GM03348 (cell line): ENCODE measurements at regions not wholly inside any gene's neighbourhood (a gene's known extent, or its start where the extent isn't known, plus 50 kb on each side); places are given as distances from the start of the nearest gene placed in this dataset.

ENCODE experiments used
- DNase-seq: peaks from one replicate; pipeline ENCODE4 v3.0.0; 2012; ENCODE audit warnings: low spot score

DNA sequence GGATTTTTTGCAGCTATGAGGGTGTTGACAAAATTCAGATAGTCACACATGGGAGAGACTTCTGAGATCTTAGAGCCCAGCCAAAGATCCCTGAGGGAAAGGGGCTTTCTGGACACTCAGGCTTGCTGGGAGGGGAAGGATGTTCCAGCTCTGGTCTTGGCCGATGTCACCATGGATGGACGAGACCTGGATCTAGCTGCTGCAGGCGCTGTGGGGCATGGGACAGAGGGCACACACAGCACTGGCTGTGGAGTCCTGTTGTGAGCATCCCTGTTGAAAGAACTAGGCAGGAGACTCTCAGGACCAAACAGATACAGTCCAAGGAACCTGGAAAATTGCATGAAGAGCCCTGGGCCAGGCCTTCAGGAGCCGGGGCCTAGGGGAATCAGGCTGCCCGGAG lies 80.1 kb upstream of the SDK2 start:
- DNase-seq: no peak

DNA sequence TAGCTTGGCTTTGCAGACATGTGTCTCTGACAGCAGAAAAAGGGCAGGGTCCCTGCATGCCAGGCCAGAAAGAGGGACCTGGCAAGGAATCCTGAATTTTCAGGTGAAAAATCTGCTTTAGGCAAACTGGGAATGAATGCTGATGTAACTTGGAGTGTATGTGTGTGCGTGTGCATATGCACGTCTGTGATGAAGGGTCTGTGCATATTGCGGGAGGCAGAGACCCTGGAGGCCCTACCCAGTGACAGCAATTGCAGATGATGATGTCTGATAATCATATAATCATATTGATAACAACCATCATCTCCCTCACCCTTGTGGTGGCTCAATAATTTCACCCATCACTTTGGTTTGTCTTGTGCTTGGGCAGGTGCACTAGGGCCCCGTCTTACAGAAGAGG lies 80.7 kb upstream of the SDK2 start:
- DNase-seq: no peak

DNA sequence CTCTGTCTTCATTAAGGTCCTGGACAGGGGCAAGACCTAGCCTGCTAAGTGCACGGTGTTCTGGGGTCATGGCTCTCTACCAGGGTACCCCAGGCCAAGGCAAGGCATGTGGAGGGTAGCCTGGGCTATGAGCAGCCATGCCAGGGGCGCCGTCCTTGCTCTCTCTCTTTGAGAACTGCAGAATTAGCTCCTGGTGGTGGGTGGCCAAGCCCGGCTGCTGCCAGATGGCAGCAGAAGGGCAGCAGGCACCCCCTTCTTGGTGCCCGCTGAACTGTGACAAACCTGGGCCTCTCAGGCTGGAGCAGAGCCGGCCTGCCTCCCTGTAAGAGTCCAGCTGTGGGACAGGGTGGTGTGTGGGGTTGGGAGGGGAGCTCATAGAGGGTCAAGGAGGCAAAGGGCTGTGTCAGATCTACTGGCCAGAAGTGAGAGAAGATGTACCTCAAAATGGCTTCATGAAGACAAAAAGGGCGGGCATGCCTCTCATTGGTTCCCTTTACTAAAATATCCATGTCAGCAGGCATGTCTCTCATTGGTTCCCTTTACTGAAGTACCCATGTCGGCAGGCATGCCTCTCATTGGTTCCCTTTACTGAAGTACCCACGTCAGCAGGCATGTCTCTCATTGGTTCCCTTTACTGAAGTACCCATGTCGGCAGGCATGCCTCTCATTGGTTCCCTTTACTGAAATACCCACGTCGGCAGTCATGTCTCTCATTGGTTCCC lies 81.7 kb upstream of the SDK2 start:
- no peak for DNase-seq

- DNase-seq: no peak
Measured at GRCh38 chr17:73727941-73728340, 83.7 kb upstream of the SDK2 start.

- no peak for DNase-seq
Measured at GRCh38 chr17:73729101-73729500, 84.9 kb upstream of the SDK2 start.

DNA sequence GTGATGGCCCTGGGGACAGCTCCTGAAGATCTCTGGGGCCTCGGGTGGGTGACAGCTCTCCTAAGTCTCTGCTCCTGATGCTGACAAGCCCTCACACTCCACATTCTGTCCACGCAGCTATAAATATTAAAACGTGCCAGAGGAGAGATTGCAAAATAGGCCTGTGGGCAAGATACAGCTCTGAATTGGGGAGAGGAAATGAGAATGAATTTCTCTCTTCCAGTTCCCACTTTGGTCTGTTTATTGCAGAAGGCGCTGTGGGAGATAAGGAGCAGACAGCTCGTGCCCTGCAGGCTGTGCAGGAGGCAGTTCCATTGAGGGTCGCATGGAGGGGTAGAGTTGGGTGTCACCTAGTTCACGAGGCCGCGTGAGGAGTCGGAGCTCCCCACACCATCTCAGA lies 87.5 kb upstream of the SDK2 start:
- no peak for DNase-seq

GRCh38 chr17:73733517-73733916 lies 89.3 kb upstream of the SDK2 start:
- DNase-seq: no peak

GRCh38 chr17:73735245-73735644 lies 91.0 kb upstream of the SDK2 start:
- no peak for DNase-seq

- DNase-seq: no peak
Measured at GRCh38 chr17:73738751-73739575, 94.7 kb upstream of the SDK2 start.

GRCh38 chr17:73740370-73740769 lies 96.1 kb upstream of the SDK2 start:
- DNase-seq: no peak

GRCh38 chr17:73742948-73743381 lies 98.7 kb upstream of the SDK2 start:
- no peak for DNase-seq

DNA sequence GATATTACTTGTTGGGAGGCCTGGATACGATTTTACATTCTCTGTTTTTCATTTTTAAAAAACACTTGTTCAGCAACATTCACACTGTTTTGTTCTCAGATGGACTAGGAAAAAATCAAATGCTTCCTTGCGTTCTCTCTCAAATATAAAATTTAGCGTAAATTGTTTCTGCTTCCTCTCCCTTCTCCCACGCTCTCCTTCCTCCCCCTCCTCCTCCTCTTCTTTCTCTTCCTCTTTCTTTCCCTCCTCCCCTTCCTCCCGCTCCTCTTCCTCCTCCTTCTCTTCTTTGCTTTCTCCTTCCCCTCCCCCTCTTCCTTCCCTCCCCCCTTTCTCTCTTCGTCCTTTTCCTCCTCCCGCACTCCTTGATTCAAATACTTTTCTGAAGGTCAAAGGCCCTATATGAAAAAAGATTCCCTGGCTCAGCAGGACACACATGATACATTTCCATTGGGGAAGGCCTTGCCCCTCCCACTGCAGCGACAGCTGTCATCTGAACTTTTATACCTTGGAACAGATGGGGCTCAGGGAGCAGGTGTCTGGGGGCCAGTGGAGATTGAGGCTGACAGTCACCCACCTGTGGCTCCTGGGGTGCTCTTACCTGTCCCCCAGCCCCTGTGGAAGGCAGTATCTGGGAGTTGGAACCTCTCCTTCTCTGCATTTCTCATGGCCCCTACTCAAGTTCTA lies 99.4 kb upstream of the SDK2 start:
- DNase-seq: no peak

DNA sequence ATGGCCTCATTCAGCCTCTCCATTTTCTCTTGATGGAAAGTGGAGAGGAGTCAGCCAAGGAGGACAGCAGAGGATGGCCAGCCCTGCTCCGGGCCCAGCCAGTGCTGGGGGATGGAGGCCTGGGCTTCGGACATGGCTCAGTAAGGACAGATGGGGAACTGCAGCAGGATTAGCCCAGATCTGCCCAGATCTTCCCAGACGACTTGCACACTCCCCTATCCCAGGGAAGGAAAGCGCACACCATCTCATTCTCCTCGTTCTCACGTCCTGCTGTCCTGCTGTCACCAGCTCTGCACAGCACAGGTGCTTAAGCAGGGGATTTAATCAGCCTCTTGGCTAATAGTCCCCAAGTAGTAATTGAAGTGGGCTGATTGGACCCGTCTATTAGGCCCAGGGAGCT lies 100.2 kb upstream of the SDK2 start:
- DNase-seq: no peak

GRCh38 chr17:73746314-73747073 lies 102.2 kb upstream of the SDK2 start:
- no peak for DNase-seq

GRCh38 chr17:73747221-73748002 lies 103.2 kb upstream of the SDK2 start:
- no peak for DNase-seq

- no peak for DNase-seq
Measured at GRCh38 chr17:73748508-73748907, 104.3 kb upstream of the SDK2 start.

- no peak for DNase-seq
Measured at GRCh38 chr17:73749337-73749823, 105.1 kb upstream of the SDK2 start.

DNA sequence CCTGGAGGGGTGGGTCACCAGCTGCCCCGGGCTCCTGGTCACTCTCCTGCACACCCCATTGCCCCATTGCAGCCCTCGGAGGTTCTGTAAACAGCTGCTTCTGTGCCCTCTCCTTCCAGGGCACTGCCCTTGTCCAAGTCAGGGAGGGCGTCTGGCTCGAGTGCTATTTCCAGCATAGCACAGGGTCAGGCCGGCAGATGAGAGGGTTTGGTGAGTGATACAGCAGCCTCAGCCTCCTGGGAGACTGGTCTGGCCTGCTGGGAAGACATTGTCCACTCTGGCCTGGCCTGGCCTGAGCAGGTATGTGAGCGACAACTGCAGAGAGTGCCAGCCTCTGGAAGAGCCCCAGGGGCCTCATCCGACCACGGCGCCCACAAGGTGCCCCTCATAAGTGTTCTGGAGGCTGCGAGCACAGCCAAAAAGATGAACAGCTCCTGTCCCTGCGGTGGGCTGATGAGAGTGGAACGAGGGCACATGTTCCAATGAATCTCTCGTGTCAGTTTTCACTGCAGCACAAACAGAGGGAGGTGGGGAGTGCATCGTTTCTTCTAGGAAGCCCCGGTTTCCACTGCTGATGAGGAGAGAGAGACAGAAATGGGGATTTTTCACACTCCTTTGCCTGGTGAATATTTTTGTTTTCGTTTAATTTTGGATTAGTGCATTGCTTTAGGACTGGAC lies 105.8 kb upstream of the SDK2 start:
- DNase-seq: no peak

GRCh38 chr17:73750975-73751374 lies 106.7 kb upstream of the SDK2 start:
- no peak for DNase-seq

GRCh38 chr17:73753751-73754496 lies 109.7 kb upstream of the SDK2 start:
- no peak for DNase-seq
